ENCODE measurements at regions not wholly inside any gene's neighbourhood (a gene's known extent, or its start where the extent isn't known, plus 50 kb on each side); places are given as distances from the start of the nearest gene placed in this dataset.

- DNase-seq (ENCODE audit: low spot score) = no peak
Measured at GRCh38 chr16:50469744-50470321, 78.4 kb upstream of the NKD1 start.

GRCh38 chr16:50469121-50469743 is 79.0 kb upstream of the NKD1 start:
- DNase-seq (ENCODE audit: low spot score) = no peak

- DNase-seq (ENCODE audit: low spot score) = no peak
Measured at GRCh38 chr16:50468749-50469078, 79.5 kb upstream of the NKD1 start.

GRCh38 chr16:50467943-50468748 is 80.0 kb upstream of the NKD1 start:
- DNase-seq (ENCODE audit: low spot score) = no peak

- no peak for DNase-seq (ENCODE audit: low spot score)
Measured at GRCh38 chr16:50467559-50467942, 80.6 kb upstream of the NKD1 start.

GRCh38 chr16:50466170-50466569 is 82.0 kb upstream of the NKD1 start:
- DNase-seq (ENCODE audit: low spot score) = no peak

GRCh38 chr16:50464325-50465290 is 83.6 kb upstream of the NKD1 start:
- DNase-seq (ENCODE audit: low spot score) = no peak

- no peak for DNase-seq (ENCODE audit: low spot score)
Measured at GRCh38 chr16:50463581-50464324, 84.4 kb upstream of the NKD1 start.

GRCh38 chr16:50462793-50463507 is 85.2 kb upstream of the NKD1 start:
- no peak for DNase-seq (ENCODE audit: low spot score)

- DNase-seq (ENCODE audit: low spot score) = no peak
Measured at GRCh38 chr16:50461400-50461760, 86.8 kb upstream of the NKD1 start.

GRCh38 chr16:50460538-50461399 is 87.4 kb upstream of the NKD1 start:
- no peak for DNase-seq (ENCODE audit: low spot score)

- DNase-seq (ENCODE audit: low spot score) = no peak
Measured at GRCh38 chr16:50459496-50460080, 88.6 kb upstream of the NKD1 start.

- DNase-seq (ENCODE audit: low spot score) = no peak
Measured at GRCh38 chr16:50458667-50459495, 89.3 kb upstream of the NKD1 start.

- DNase-seq (ENCODE audit: low spot score) = no peak
Measured at GRCh38 chr16:50457979-50458491, 89.2 kb upstream of the BRD7 start.

- DNase-seq (ENCODE audit: low spot score) = no peak
Measured at GRCh38 chr16:50457423-50457822, 88.6 kb upstream of the BRD7 start.

GRCh38 chr16:50455288-50455845 is 86.6 kb upstream of the BRD7 start:
- DNase-seq (ENCODE audit: low spot score) = no peak

- DNase-seq (ENCODE audit: low spot score) = no peak
Measured at GRCh38 chr16:50453446-50453845, 84.7 kb upstream of the BRD7 start.
